ENCODE measurements at regions not wholly inside any gene's neighbourhood (a gene's known extent, or its start where the extent isn't known, plus 50 kb on each side); places are given as distances from the start of the nearest gene placed in this dataset.
"Not testable (repeated sequence)": the region's sequence is repeated elsewhere in the genome, so short reads cannot be mapped to it uniquely, and the experiment has no call there.

GRCh38 chr17:21476867-21477266 lies 100.7 kb downstream of the KCNJ12 start:
- no peak overlapping the region for H3K4me2 ChIP-seq (ENCODE audit: insufficient read depth, low read length)
- H3K27ac ChIP-seq (ENCODE audit: low read length): no peak overlapping the region
- H3K4me3 ChIP-seq (ENCODE audit: low read depth in 1 of 2, low read length in 2 of 2): no peak overlapping the region
- no peaks in the 10 kb centered on the region for H3K27me3 ChIP-seq (ENCODE audit: insufficient read depth, low read length, poor library complexity)
- DNase-seq (no peak), ATAC-seq (ENCODE audit: insufficient read depth, low read depth) (no peak)
- H3K9ac ChIP-seq (ENCODE audit: low read depth, low read length): no peak overlapping the region
- H3K36me3 ChIP-seq (ENCODE audit: insufficient read depth, low read length): no peaks in the 10 kb centered on the region
- no peaks in the 10 kb centered on the region for H3K79me2 ChIP-seq (ENCODE audit: insufficient read depth, low read length)
- H3K9me3 ChIP-seq (ENCODE audit: insufficient read depth, low read length, severe bottlenecking): peaks cover 14% of the 10 kb centered on the region
- TF ChIP-seq CTCF (IDR thresholded peaks at IDR 0.05; ENCODE audit: borderline replicate concordance, extremely low read depth, low read length, poor library complexity, severe bottlenecking) (no peak), EZH2 (IDR thresholded peaks at IDR 0.05; ENCODE audit: borderline replicate concordance, low read depth, low read length, severe bottlenecking) (no peak)
- H4K20me1 ChIP-seq (ENCODE audit: insufficient read depth, low read length): no peaks in the 10 kb centered on the region
- H2AFZ ChIP-seq (ENCODE audit: low read depth, low read length): no peak overlapping the region
- no peaks in the 10 kb centered on the region for H3K4me1 ChIP-seq (ENCODE audit: insufficient read depth, low read length)

GRCh38 chr17:21482189-21482865 lies 106.2 kb downstream of the KCNJ12 start:
- H3K27me3 ChIP-seq (ENCODE audit: insufficient read depth, low read length, poor library complexity): peaks cover 2% of the 10 kb centered on the region
- H3K4me3 ChIP-seq (ENCODE audit: low read depth in 1 of 2, low read length in 2 of 2): no peak overlapping the region
- H4K20me1 ChIP-seq (ENCODE audit: insufficient read depth, low read length): no peaks in the 10 kb centered on the region
- no peak overlapping the region for H3K4me2 ChIP-seq (ENCODE audit: insufficient read depth, low read length)
- H3K79me2 ChIP-seq (ENCODE audit: insufficient read depth, low read length): no peaks in the 10 kb centered on the region
- H3K9ac ChIP-seq (ENCODE audit: low read depth, low read length): no peak overlapping the region
- H3K36me3 ChIP-seq (ENCODE audit: insufficient read depth, low read length): no peaks in the 10 kb centered on the region
- peaks cover 14% of the 10 kb centered on the region for H3K9me3 ChIP-seq (ENCODE audit: insufficient read depth, low read length, severe bottlenecking)
- TF ChIP-seq CTCF (IDR thresholded peaks at IDR 0.05; ENCODE audit: borderline replicate concordance, extremely low read depth, low read length, poor library complexity, severe bottlenecking) (no peak), EZH2 (IDR thresholded peaks at IDR 0.05; ENCODE audit: borderline replicate concordance, low read depth, low read length, severe bottlenecking) (no peak)
- ATAC-seq (ENCODE audit: insufficient read depth, low read depth): no peak
- H3K27ac ChIP-seq (ENCODE audit: low read length): no peak overlapping the region
- no peaks in the 10 kb centered on the region for H3K4me1 ChIP-seq (ENCODE audit: insufficient read depth, low read length)
- DNase-seq: no peak
- H2AFZ ChIP-seq (ENCODE audit: low read depth, low read length): no peak overlapping the region

GRCh38 chr17:21488043-21488442 lies 111.9 kb downstream of the KCNJ12 start:
- not testable (repeated sequence) for H3K27me3 ChIP-seq (ENCODE audit: insufficient read depth, low read length, poor library complexity); H3K4me2 ChIP-seq (ENCODE audit: insufficient read depth, low read length); DNase-seq; ATAC-seq (ENCODE audit: insufficient read depth, low read depth); H2AFZ ChIP-seq (ENCODE audit: low read depth, low read length); H3K9ac ChIP-seq (ENCODE audit: low read depth, low read length); H4K20me1 ChIP-seq (ENCODE audit: insufficient read depth, low read length); H3K4me3 ChIP-seq (ENCODE audit: low read depth in 1 of 2, low read length in 2 of 2); H3K36me3 ChIP-seq (ENCODE audit: insufficient read depth, low read length); H3K79me2 ChIP-seq (ENCODE audit: insufficient read depth, low read length); H3K9me3 ChIP-seq (ENCODE audit: insufficient read depth, low read length, severe bottlenecking); H3K4me1 ChIP-seq (ENCODE audit: insufficient read depth, low read length); H3K27ac ChIP-seq (ENCODE audit: low read length)

- peaks cover 10% of the 10 kb centered on the region for H3K27me3 ChIP-seq (ENCODE audit: insufficient read depth, low read length, poor library complexity)
- DNase-seq (no peak), ATAC-seq (ENCODE audit: insufficient read depth, low read depth) (no peak)
- H3K27ac ChIP-seq (ENCODE audit: low read length): no peak overlapping the region
- no peaks in the 10 kb centered on the region for H3K79me2 ChIP-seq (ENCODE audit: insufficient read depth, low read length)
- H2AFZ ChIP-seq (ENCODE audit: low read depth, low read length): no peak overlapping the region
- no peak overlapping the region for H3K4me3 ChIP-seq (ENCODE audit: low read depth in 1 of 2, low read length in 2 of 2)
- no peak overlapping the region for H3K9ac ChIP-seq (ENCODE audit: low read depth, low read length)
- H3K9me3 ChIP-seq (ENCODE audit: insufficient read depth, low read length, severe bottlenecking): no peaks in the 10 kb centered on the region
- no peaks in the 10 kb centered on the region for H3K4me1 ChIP-seq (ENCODE audit: insufficient read depth, low read length)
- H3K36me3 ChIP-seq (ENCODE audit: insufficient read depth, low read length): no peaks in the 10 kb centered on the region
- H4K20me1 ChIP-seq (ENCODE audit: insufficient read depth, low read length): no peaks in the 10 kb centered on the region
- no peak for TF ChIP-seq CTCF (IDR thresholded peaks at IDR 0.05; ENCODE audit: borderline replicate concordance, extremely low read depth, low read length, poor library complexity, severe bottlenecking)
- TF ChIP-seq EZH2 (IDR thresholded peaks at IDR 0.05; ENCODE audit: borderline replicate concordance, low read depth, low read length, severe bottlenecking): no peak
- H3K4me2 ChIP-seq (ENCODE audit: insufficient read depth, low read length): no peak overlapping the region
These were observed 117.8 kb downstream of the KCNJ12 start for GRCh38 chr17:21493993-21494392.
